Glutamatergic neuron (in vitro differentiated cells): ENCODE measurements at regions not wholly inside any gene's neighbourhood (a gene's known extent, or its start where the extent isn't known, plus 50 kb on each side); places are given as distances from the start of the nearest gene placed in this dataset.

ENCODE experiments used
- DNase-seq: peaks from one replicate; pipeline ENCODE4 v3.0.0; 2022
- H3K27ac Mint-ChIP-seq: one replicate; pipeline ENCODE4 v1.8.0; 2020; ENCODE audit warnings: mild to moderate bottlenecking, mixed read lengths, inconsistent platforms; ENCODE audit not compliant: unreplicated experiment
- H3K27me3 Mint-ChIP-seq: one replicate; pipeline ENCODE4 v1.8.0; 2020; ENCODE audit warnings: mild to moderate bottlenecking, moderate library complexity, mixed read lengths, inconsistent platforms; ENCODE audit not compliant: unreplicated experiment
- H3K36me3 Mint-ChIP-seq: one replicate; pipeline ENCODE4 v1.8.0; 2020; ENCODE audit warnings: mild to moderate bottlenecking, mixed read lengths, inconsistent platforms; ENCODE audit not compliant: unreplicated experiment
- H3K4me1 Mint-ChIP-seq: one replicate; pipeline ENCODE4 v1.8.0; 2020; ENCODE audit warnings: mild to moderate bottlenecking, low read depth, mixed read lengths, inconsistent platforms; ENCODE audit not compliant: unreplicated experiment
- H3K4me3 Mint-ChIP-seq: one replicate; pipeline ENCODE4 v1.8.0; 2020; ENCODE audit warnings: mild to moderate bottlenecking, mixed read lengths, inconsistent platforms; ENCODE audit not compliant: unreplicated experiment
- H3K9me3 Mint-ChIP-seq: one replicate; pipeline ENCODE4 v1.8.0; 2020; ENCODE audit warnings: mild to moderate bottlenecking, moderate library complexity, mixed read lengths, inconsistent platforms; ENCODE audit not compliant: unreplicated experiment
- CTCF ChIP-seq: fragments of 200-600 bp; sonication (generic); IDR thresholded peaks from one replicate; pipeline ENCODE4 v1.5.0; 2021; ENCODE audit not compliant: partially characterized antibody, unreplicated experiment

DNA sequence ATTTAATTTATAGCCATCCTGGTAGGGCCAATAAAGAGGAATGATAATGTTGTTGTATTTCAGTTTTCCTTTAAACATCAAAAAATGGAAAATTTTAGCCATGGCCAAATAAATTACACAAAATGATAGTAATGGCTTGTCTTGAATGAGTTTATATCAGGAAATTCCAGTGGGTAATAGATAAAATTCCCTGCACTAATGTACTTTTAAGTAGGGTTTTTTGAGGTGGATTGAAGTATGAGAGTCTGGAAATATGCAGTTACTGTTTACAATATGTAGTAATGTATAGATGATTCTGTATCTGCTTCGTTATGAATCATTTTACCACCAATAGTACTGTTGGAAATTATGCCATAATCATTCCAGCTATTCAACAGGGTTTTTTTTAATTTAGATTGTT is 219.4 kb upstream of the ROBO2 start:
- no peak for DNase-seq
- no peak overlapping the region for H3K4me3 Mint-ChIP-seq
- no peak overlapping the region for H3K27ac Mint-ChIP-seq
- no peaks in the 10 kb centered on the region for H3K36me3 Mint-ChIP-seq
- no peak for TF ChIP-seq CTCF
- H3K4me1 Mint-ChIP-seq = peaks cover 1% of the 10 kb centered on the region
- peaks cover 2% of the 10 kb centered on the region for H3K27me3 Mint-ChIP-seq
- H3K9me3 Mint-ChIP-seq = no peaks in the 10 kb centered on the region

DNA sequence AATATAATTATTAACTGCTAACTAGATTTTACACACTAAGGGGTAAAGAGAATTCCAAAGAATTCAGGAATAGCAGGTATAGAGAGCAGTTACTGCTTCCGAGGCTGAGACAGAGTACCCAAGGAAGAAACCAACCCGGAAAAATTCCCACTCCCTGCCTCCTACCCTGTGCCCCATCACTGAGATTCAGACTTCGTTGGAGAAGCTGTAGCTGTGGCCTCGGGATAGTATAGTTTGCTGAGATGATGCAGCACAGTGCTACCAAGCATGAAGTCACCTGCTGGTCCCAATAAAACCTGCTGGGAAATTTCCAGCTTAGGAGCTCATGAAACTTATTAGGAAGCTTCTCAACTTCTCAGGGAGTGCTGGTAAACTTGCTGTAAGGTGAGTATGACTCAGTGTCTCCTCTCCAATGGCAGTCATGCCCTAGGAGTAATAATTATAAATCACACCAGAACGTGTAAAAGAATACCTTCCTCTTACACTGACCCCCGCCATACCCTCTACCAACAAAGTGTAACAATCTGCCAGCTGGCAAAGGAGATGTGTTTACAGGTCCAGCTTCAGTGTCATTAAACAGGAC is 215.2 kb upstream of the ROBO2 start:
- no peak overlapping the region for H3K27ac Mint-ChIP-seq
- TF ChIP-seq CTCF = no peak

DNA sequence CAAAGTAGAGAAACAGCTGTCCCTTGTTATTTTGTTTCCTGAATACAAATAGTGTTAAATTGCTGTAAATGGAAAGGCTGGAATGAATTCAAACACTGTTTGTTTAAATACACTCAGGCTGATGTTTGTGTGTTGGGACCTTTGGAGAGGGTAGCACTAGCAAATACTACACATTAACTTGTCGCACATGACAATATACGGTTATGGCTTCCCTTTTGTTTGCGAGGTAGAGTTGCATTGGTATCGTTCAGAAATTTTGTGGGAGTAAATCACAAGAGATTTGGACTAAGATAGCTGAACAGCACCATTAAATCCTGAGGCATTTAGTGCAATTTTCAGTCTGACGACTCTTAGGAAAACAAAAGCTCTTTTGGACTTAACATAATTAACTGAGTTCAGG is 213.0 kb upstream of the ROBO2 start:
- H3K27ac Mint-ChIP-seq = no peak overlapping the region
- H3K27me3 Mint-ChIP-seq = no peaks in the 10 kb centered on the region

More for the DNA sequence above, 215.2 kb upstream of the ROBO2 start:
- H3K36me3 Mint-ChIP-seq = no peaks in the 10 kb centered on the region
- no peaks in the 10 kb centered on the region for H3K9me3 Mint-ChIP-seq
- no peak for DNase-seq
- no peaks in the 10 kb centered on the region for H3K27me3 Mint-ChIP-seq
- no peak overlapping the region for H3K4me3 Mint-ChIP-seq
- H3K4me1 Mint-ChIP-seq = peaks cover 1% of the 10 kb centered on the region

DNA sequence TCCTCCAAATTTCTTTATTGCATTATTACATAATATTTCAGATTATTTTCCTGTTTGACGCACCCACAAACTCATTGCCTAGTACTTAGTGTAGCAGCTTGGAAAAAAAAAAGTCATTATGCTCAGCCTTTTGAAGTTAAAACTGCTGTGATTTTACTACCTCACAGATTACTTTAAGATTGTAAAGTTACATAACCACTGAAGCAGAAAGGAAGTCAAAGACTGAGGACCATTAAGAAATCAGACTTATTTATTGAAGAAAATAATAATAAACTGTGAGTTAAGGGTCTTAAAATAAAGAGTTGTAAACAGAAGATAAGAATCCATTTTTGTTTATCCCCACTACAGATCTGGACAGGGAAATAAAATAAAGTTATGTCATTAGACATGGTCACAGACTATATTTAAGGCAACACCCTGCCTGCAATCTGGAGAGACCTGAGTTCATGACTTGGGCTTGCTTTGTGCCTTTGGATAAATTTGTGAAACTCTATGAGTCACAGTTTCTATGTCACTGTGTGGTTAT is 212.1 kb upstream of the ROBO2 start:
- no peak for TF ChIP-seq CTCF
- no peaks in the 10 kb centered on the region for H3K27me3 Mint-ChIP-seq
- no peak for DNase-seq
- no peak overlapping the region for H3K4me3 Mint-ChIP-seq
- no peaks in the 10 kb centered on the region for H3K9me3 Mint-ChIP-seq
- peaks cover 1% of the 10 kb centered on the region for H3K4me1 Mint-ChIP-seq
- H3K27ac Mint-ChIP-seq = no peak overlapping the region
- H3K36me3 Mint-ChIP-seq = no peaks in the 10 kb centered on the region

More for the DNA sequence above, 213.0 kb upstream of the ROBO2 start:
- no peak for TF ChIP-seq CTCF
- H3K4me3 Mint-ChIP-seq = no peak overlapping the region
- DNase-seq = no peak
- H3K36me3 Mint-ChIP-seq = no peaks in the 10 kb centered on the region
- H3K4me1 Mint-ChIP-seq = peaks cover 1% of the 10 kb centered on the region
- no peaks in the 10 kb centered on the region for H3K9me3 Mint-ChIP-seq

DNA sequence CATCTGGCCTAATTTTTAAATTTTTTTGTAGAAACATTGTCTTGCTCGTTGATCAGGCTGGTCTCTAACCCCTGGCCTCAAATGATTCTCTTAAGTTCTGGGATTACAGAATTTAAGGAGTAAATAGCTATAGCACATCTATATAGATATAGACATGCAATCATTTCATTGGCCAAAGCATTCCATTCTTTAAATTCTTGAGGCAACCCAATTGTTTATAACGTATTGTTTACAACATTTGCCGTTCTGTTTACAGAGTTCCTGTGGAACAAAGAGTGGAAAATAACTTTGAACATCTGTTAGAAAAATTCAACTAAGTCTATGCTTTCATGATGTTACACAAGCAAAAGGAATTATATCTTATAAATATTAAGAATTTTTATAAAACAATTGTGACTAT is 205.2 kb upstream of the ROBO2 start:
- Mint-ChIP-seq H3K27me3 (no peaks in the 10 kb centered on the region), H3K4me1 (no peaks in the 10 kb centered on the region), H3K36me3 (no peaks in the 10 kb centered on the region), H3K4me3 (no peak overlapping the region), H3K27ac (no peak overlapping the region), H3K9me3 (no peaks in the 10 kb centered on the region)
- TF ChIP-seq CTCF = no peak
- DNase-seq = no peak
